ENCODE measurements at regions not wholly inside any gene's neighbourhood (a gene's known extent, or its start where the extent isn't known, plus 50 kb on each side); places are given as distances from the start of the nearest gene placed in this dataset.
"Not testable (repeated sequence)": the region's sequence is repeated elsewhere in the genome, so short reads cannot be mapped to it uniquely, and the experiment has no call there.

DNA sequence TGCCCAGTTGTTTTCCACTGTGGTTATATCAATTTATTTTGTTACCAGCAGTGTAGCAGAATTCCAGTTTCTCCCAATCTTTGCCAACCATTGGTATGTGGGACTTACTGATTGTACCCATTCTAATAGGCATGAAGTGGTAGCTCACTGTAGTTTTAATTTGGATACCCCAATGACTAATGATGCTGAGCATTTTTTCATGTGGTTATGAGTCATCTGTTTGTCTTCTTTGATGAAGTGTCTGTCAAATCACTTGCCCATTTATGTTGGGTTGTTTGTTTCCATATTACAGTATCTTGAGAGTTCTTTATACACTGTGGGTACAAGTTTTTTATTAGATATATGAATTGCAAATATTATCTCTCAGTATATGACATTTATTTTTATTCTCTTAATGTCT lies 644.3 kb downstream of the NR2F2 start:
- no peak overlapping the region for H3K4me3 ChIP-seq (ENCODE audit: low read depth, low read length)
- TF ChIP-seq, protein P1, sequence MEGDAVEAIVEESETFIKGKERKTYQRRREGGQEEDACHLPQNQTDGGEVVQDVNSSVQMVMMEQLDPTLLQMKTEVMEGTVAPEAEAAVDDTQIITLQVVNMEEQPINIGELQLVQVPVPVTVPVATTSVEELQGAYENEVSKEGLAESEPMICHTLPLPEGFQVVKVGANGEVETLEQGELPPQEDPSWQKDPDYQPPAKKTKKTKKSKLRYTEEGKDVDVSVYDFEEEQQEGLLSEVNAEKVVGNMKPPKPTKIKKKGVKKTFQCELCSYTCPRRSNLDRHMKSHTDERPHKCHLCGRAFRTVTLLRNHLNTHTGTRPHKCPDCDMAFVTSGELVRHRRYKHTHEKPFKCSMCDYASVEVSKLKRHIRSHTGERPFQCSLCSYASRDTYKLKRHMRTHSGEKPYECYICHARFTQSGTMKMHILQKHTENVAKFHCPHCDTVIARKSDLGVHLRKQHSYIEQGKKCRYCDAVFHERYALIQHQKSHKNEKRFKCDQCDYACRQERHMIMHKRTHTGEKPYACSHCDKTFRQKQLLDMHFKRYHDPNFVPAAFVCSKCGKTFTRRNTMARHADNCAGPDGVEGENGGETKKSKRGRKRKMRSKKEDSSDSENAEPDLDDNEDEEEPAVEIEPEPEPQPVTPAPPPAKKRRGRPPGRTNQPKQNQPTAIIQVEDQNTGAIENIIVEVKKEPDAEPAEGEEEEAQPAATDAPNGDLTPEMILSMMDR (IDR thresholded peaks at IDR 0.05; ENCODE audit: low read depth, low read length): no peak

DNA sequence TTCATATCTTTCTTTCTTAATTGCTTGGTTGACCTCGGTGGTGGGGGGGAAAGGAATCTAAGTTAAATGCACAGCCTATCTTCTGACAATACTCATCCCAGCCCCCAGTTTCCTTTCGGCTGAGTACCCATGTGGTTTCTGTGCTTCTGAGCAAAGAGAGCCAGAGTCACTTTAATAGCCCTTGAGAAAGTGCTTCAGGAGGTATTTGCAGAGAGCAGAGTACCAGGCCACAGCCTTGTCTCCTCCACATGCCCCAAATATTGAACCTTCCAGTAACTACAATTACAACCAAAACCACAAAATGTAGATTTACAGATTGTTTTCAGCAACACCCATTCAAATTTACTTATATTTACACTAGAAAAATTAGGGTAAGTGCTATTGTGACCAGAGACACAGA lies 647.4 kb downstream of the NR2F2 start:
- TF ChIP-seq, protein P1 (IDR thresholded peaks at IDR 0.05; ENCODE audit: low read depth, low read length): no peak
- no peak overlapping the region for H3K4me3 ChIP-seq (ENCODE audit: low read depth, low read length)

DNA sequence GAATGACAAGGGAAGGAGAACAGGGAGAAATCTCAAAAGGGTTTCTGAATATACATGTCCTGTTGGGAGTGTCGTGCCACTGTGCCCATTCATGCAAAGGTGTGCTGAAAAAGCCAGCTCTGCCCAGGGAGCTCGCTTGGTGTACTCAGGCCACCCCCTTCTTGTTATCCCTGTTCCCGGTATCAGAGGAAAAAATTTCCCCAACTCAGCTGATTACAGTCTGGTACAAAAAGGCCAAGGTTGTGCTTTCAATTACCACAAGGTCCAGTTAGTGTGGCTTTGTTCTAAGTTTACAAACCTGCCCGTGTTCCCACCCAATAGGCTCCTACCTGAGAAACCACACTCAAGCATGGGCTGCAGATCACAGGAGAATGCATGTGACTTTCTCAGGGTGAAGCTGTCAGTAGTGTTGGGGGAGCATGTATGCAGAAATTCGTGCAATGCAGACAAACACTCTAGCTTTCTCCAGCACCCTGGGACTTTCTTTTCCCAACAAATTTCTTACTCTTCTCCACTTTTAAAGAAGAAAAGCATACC lies 648.5 kb downstream of the NR2F2 start:
- H3K4me3 ChIP-seq (ENCODE audit: low read depth, low read length): no peak overlapping the region
- TF ChIP-seq, protein P1 (IDR thresholded peaks at IDR 0.05; ENCODE audit: low read depth, low read length): no peak

DNA sequence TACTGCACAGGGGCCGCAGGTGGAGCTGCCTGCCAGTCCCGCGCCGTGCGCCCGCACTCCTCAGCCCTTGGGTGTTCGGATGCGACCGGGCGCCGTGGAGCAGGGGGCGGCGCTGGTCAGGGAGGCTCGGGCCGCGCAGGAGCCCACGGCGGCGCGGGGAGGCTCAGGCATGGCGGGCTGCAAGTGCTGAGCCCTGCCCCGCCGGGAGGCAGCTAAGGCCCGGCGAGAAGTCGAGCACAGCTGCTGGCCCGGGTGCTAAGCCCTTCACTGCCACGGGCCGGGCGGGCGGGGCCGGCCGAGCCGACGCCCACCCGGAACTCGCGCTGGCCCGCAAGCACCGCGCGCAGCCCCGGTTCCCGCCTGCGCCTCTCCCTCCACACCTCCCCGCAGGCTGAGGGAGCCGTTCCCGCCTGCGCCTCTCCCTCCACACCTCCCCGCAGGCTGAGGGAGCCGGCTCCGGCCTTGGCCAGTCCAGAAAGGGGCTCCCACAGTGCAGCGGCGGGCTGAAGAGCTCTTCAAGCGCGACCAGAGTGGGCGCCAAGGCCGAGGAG lies 653.7 kb downstream of the NR2F2 start:
- not testable (repeated sequence) for H3K4me3 ChIP-seq (ENCODE audit: low read depth, low read length)

DNA sequence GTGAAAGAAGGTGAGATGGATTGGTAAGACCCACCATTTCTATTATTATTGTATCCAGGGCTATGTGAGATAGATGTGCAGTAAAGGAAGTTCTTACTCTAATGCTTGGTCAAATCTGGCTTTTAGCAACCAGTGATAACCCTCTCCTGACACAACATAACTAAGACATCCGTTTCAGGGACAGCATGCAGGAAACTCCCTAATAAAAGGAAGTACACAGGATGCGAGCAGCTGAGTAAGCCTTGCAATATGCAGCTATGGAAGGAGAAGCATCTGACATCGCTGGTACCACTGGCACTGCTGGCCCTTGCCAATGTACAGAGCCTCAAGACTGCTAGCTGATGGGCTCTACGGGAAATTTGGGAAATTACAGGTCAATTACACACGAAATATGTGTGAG lies 662.3 kb downstream of the NR2F2 start:
- TF ChIP-seq, protein P1 (IDR thresholded peaks at IDR 0.05; ENCODE audit: low read depth, low read length): no peak
- no peak overlapping the region for H3K4me3 ChIP-seq (ENCODE audit: low read depth, low read length)

DNA sequence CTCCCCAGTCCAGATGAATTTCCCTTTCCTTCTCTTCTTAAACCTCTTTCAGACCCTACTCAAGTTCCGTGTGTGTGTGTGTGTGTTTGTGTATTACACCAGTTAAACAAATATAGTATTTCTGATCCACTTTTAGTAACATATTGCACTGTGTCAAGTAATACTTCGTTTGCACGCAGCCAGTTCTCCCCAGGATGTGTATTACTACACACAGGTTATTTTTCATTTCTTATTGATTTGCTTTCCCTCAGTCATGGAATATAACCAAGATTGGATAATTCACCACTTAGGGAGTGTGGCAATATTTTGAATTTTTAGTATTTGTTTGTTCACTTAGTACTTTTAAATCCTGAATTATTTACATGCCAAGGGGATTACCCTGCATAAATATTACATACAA lies 667.0 kb downstream of the NR2F2 start:
- TF ChIP-seq, protein P1 (IDR thresholded peaks at IDR 0.05; ENCODE audit: low read depth, low read length): no peak
- no peak overlapping the region for H3K4me3 ChIP-seq (ENCODE audit: low read depth, low read length)

DNA sequence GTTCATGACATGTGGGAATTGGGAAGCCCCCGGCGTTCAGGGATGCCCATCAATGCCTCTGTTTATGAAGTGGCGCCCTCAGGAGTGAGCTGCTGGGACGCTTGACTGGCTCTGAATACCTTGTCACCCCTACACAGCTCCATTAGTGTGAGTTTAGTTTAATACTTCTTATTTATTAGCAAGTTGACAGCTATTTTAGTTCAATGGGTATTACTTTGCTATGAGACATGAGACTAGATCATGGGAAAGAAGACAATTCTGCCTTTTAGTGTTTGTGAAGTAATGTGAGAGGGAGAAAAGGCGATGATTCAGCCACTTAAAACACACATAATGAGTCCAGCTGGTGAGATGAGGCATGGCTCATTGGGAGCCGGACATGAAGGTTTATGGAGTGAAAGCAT lies 678.5 kb downstream of the NR2F2 start:
- TF ChIP-seq, protein P1 (IDR thresholded peaks at IDR 0.05; ENCODE audit: low read depth, low read length): no peak
- H3K4me3 ChIP-seq (ENCODE audit: low read depth, low read length): no peak overlapping the region

DNA sequence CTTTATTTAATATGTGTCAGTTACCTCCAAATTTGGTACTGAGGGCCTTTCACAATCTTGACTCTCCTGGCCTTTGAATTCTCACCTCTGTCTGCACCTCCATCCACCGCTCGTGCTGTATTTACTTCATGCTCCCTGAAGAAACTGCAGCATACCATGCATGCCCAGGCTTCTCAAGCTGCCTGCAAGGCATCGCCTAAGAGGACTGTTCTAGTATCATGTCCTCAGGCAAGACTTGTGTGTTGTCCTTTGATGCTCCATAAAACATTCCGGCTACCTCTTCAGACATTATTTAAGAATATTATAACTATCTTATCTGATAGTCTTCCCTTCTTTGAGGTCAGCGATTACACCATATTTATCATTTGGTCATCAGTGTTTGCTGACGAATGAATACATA lies 682.5 kb downstream of the NR2F2 start:
- TF ChIP-seq, protein P1 (IDR thresholded peaks at IDR 0.05; ENCODE audit: low read depth, low read length): no peak

More for the DNA sequence above, 682.5 kb downstream of the NR2F2 start:
- no peak overlapping the region for H3K4me3 ChIP-seq (ENCODE audit: low read depth, low read length)

Data from WI38 (cell line).